GM21528 (cell line): ENCODE measurements at regions not wholly inside any gene's neighbourhood (a gene's known extent, or its start where the extent isn't known, plus 50 kb on each side); places are given as distances from the start of the nearest gene placed in this dataset.
A peak's percentile ranks its signal among the peaks of the same experiment; 100 is the strongest.

Experiments used
- ATAC-seq: cut with Tn5 transposase; IDR thresholded peaks from one replicate; pipeline ENCODE4 v1.9.1; 2021; ENCODE audit warnings: mild to moderate bottlenecking, moderate library complexity; ENCODE audit not compliant: unreplicated experiment, low FRiP score

GRCh38 chr11:109147726-109148125, 274.3 kb upstream of the C11orf87 start:
- ATAC-seq, result no peak

- no peak for ATAC-seq
Observed at GRCh38 chr11:109148669-109149068, 273.3 kb upstream of the C11orf87 start.

- ATAC-seq, result no peak
Observed at GRCh38 chr11:109150581-109150980, 271.4 kb upstream of the C11orf87 start.

GRCh38 chr11:109153836-109154235, 268.2 kb upstream of the C11orf87 start:
- ATAC-seq, result no peak

- ATAC-seq, result peak; percentile 87
Observed at GRCh38 chr11:109155291-109155690, 266.7 kb upstream of the C11orf87 start.

- no peak for ATAC-seq
Observed at GRCh38 chr11:109165035-109165434, 257.0 kb upstream of the C11orf87 start.

- ATAC-seq, result no peak
Observed at GRCh38 chr11:109166441-109166840, 255.5 kb upstream of the C11orf87 start.

GRCh38 chr11:109173504-109173903, 248.5 kb upstream of the C11orf87 start:
- ATAC-seq, result no peak

- no peak for ATAC-seq
Observed at GRCh38 chr11:109184376-109184775, 237.6 kb upstream of the C11orf87 start.

- no peak for ATAC-seq
Observed at GRCh38 chr11:109192864-109193263, 229.1 kb upstream of the C11orf87 start.

GRCh38 chr11:109193880-109194279, 228.1 kb upstream of the C11orf87 start:
- ATAC-seq, result no peak

- no peak for ATAC-seq
Observed at GRCh38 chr11:109196016-109196415, 226.0 kb upstream of the C11orf87 start.

GRCh38 chr11:109197656-109198055, 224.3 kb upstream of the C11orf87 start:
- no peak for ATAC-seq

GRCh38 chr11:109203176-109203575, 218.8 kb upstream of the C11orf87 start:
- ATAC-seq, result no peak

- no peak for ATAC-seq
Observed at GRCh38 chr11:109205312-109205711, 216.7 kb upstream of the C11orf87 start.

GRCh38 chr11:109208121-109208520, 213.9 kb upstream of the C11orf87 start:
- ATAC-seq, result no peak

GRCh38 chr11:109209572-109209971, 212.4 kb upstream of the C11orf87 start:
- no peak for ATAC-seq

- no peak for ATAC-seq
Observed at GRCh38 chr11:109221190-109221589, 200.8 kb upstream of the C11orf87 start.

GRCh38 chr11:109222761-109223160, 199.2 kb upstream of the C11orf87 start:
- ATAC-seq, result no peak

- no peak for ATAC-seq
Observed at GRCh38 chr11:109223451-109223850, 198.5 kb upstream of the C11orf87 start.

GRCh38 chr11:109229682-109230081, 192.3 kb upstream of the C11orf87 start:
- no peak for ATAC-seq

- no peak for ATAC-seq
Observed at GRCh38 chr11:109236188-109236587, 185.8 kb upstream of the C11orf87 start.

GRCh38 chr11:109236696-109237095, 185.3 kb upstream of the C11orf87 start:
- ATAC-seq, result no peak
